HepG2 (cell line): ENCODE measurements at regions not wholly inside any gene's neighbourhood (a gene's known extent, or its start where the extent isn't known, plus 50 kb on each side); places are given as distances from the start of the nearest gene placed in this dataset.

ENCODE experiments used
- ATAC-seq: fragments of 200-7000 bp; cut with Tn5 transposase; 3 replicates; pipeline ENCODE4 v1.9.1; 2020; ENCODE audit warnings: mild to moderate bottlenecking, moderate library complexity
- BruUV-seq: library from RNA; stranded (reverse); fragments of 400-500 nt; replicated peaks from 2 replicates; lab custom pipeline; 2021; lab: Mats Ljungman, UMichigan
- CTCF ChIA-PET: fragments of 300-600 bp; formaldehyde crosslinking; extraction: SDS; loops from one replicate; lab custom pipeline; 2021; ENCODE audit warnings: low total read pairs, inconsistent platforms, low intra/inter-chr PET ratio; lab: Yijun Ruan, JAX
- POLR2A ChIA-PET: fragments of 350-600 bp; sonication (Branson Sonifier 250); formaldehyde crosslinking; loops from one replicate; lab custom pipeline; 2020; ENCODE audit warnings: antibody characterized with exemption, inconsistent platforms; lab: Yijun Ruan, JAX
- DNase-seq: peaks from one replicate; pipeline ENCODE4 v3.0.0-alpha.2; 2015; ENCODE audit warnings: low spot score
- FAIRE-seq: peaks from 3 replicates; lab custom pipeline; 2011; peaks lifted over from hg19 to GRCh38; lab: Jason Lieb, UNC
- H2AFZ ChIP-seq: one replicate; pipeline ENCODE4 v1.6.1; 2011; ENCODE audit warnings: low read length, inconsistent platforms
- H3K27ac ChIP-seq: fragments of 300-600 bp; 3 replicates; pipeline ENCODE4 v1.8.0; 2011; ENCODE audit warnings: mixed run types, mild to moderate bottlenecking, mixed read lengths, low read length, inconsistent platforms; ENCODE audit not compliant: insufficient read depth; ENCODE audit errors: extremely low read length
- H3K27me3 ChIP-seq, 2 experiments: fragments of 200-600 bp in 1 of 2; 2 replicates in 1 of 2; 3 replicates in 1 of 2; pipeline versions ENCODE4 v1.6.0 to v1.8.0; 2011; ENCODE audit warnings: low read length in 2 of 2, mild to moderate bottlenecking in 2 of 2, moderate library complexity in 2 of 2, inconsistent platforms in 1 of 2; ENCODE audit not compliant: insufficient read depth in 2 of 2, control insufficient read depth in 1 of 2
- H3K36me3 ChIP-seq, 2 experiments: fragments of 200-600 bp in 1 of 2; replicated peaks in 1 of 2; 2 replicates in 1 of 2; 3 replicates in 1 of 2; pipeline versions ENCODE4 v1.5.1 to v1.8.0; 2011; ENCODE audit warnings: low read length in 2 of 2, inconsistent platforms in 1 of 2; ENCODE audit not compliant: insufficient read depth in 2 of 2, control insufficient read depth in 1 of 2
- H3K4me1 ChIP-seq: 2 replicates; pipeline ENCODE4 v1.5.1; 2012; ENCODE audit warnings: low read length, inconsistent platforms; ENCODE audit not compliant: insufficient read depth
- H3K4me2 ChIP-seq: 2 replicates; pipeline ENCODE4 v1.6.0; 2011; ENCODE audit warnings: low read depth, low read length, inconsistent platforms
- H3K4me3 ChIP-seq, 3 experiments: fragments of 200-600 bp in 1 of 3; sonication (generic), shearing (Covaris generic) in 1 of 3; replicated peaks in 1 of 3; 2 replicates each; pipeline ENCODE4 v1.5.1; 2011 to 2016; ENCODE audit warnings: low read length in 3 of 3, inconsistent platforms in 2 of 3, low read depth in 2 of 3, mild to moderate bottlenecking in 2 of 3, control low read depth in 1 of 3, mixed read lengths in 1 of 3; ENCODE audit not compliant: insufficient read depth in 1 of 3
- H3K79me2 ChIP-seq: one replicate; pipeline ENCODE4 v1.6.1; 2011; ENCODE audit warnings: low read length, inconsistent platforms; ENCODE audit not compliant: insufficient read depth
- H3K9ac ChIP-seq: 2 replicates; pipeline ENCODE4 v1.6.0; 2011; ENCODE audit warnings: mild to moderate bottlenecking, low read depth, low read length, inconsistent platforms; ENCODE audit not compliant: insufficient read depth
- H3K9me3 ChIP-seq: 2 replicates; pipeline ENCODE4 v1.5.1; 2012; ENCODE audit warnings: mild to moderate bottlenecking, low read length
- H4K20me1 ChIP-seq: 2 replicates; pipeline ENCODE4 v1.6.0; 2011; ENCODE audit warnings: inconsistent platforms, mild to moderate bottlenecking, low read length, moderate library complexity; ENCODE audit not compliant: insufficient read depth
- HCFC1 ChIP-seq: fragments of 150-350 bp; IDR thresholded peaks from 2 replicates; pipeline ENCODE4 v1.6.1; 2014; ENCODE audit warnings: low read depth, low read length
- LCORL ChIP-seq, 2 experiments: fragments of 450-650 bp in 1 of 2; sonication (generic) in 1 of 2; formaldehyde crosslinking in 1 of 2; IDR thresholded peaks; 2 replicates each; pipeline versions ENCODE4 v1.5.0 to v1.6.1; 2017 to 2020; ENCODE audit warnings: antibody characterized with exemption in 1 of 2, missing genetic modification reagents in 1 of 2
- ZMYM2 ChIP-seq: sonication (generic); formaldehyde crosslinking; IDR thresholded peaks from 2 replicates; pipeline ENCODE4 v1.8.0; 2022; ENCODE audit warnings: mild to moderate bottlenecking, missing genetic modification reagents
- ZNF207 ChIP-seq: fragments of 450-650 bp; IDR thresholded peaks from 2 replicates; pipeline ENCODE4 v1.6.1; 2016; ENCODE audit warnings: antibody characterized with exemption, borderline replicate concordance
- WGBS: methylation state at CpG from one replicate; pipeline ENCODE4 v1.1.6; 2017; ENCODE audit warnings: low lambda C conversion rate; 5-methylcytosine and 5-hydroxymethylcytosine counted together
- in situ Hi-C: cut with HindIII; loops from 2 replicates; pipeline ENCODE4 v1.10.0; 2017; ENCODE audit warnings: low pct_unique_long_range_greater_than_20kb; ENCODE audit not compliant: extremely low pct_ligation_motif_present
- intact Hi-C: fragments of 100-400 bp; cut with micrococcal nuclease; formaldehyde crosslinking; loops from one replicate; pipeline ENCODE4 v1.10.0; 2022; ENCODE audit not compliant: unreplicated experiment
- TF ChIP-seq, protein P1 (sequence below): sonication (generic); formaldehyde crosslinking; IDR thresholded peaks from 2 replicates; pipeline ENCODE4 v1.4.0; 2020; ENCODE audit warnings: missing genetic modification reagents, borderline replicate concordance
- TF ChIP-seq, protein P2 (sequence below): sonication (generic); formaldehyde crosslinking; IDR thresholded peaks from 2 replicates; pipeline ENCODE4 v1.4.0; 2020; ENCODE audit warnings: missing genetic modification reagents, mild to moderate bottlenecking, borderline replicate concordance
- TF ChIP-seq, protein P3 (sequence below): sonication (generic); formaldehyde crosslinking; IDR thresholded peaks from 2 replicates; pipeline ENCODE4 v1.8.1; 2023; ENCODE audit warnings: mild to moderate bottlenecking, missing genetic modification reagents
- TF ChIP-seq, protein P4 (sequence below): sonication (generic); formaldehyde crosslinking; IDR thresholded peaks from 2 replicates; pipeline ENCODE4 v1.5.1; 2020; ENCODE audit warnings: missing genetic modification reagents, mild to moderate bottlenecking, borderline replicate concordance

DNA sequence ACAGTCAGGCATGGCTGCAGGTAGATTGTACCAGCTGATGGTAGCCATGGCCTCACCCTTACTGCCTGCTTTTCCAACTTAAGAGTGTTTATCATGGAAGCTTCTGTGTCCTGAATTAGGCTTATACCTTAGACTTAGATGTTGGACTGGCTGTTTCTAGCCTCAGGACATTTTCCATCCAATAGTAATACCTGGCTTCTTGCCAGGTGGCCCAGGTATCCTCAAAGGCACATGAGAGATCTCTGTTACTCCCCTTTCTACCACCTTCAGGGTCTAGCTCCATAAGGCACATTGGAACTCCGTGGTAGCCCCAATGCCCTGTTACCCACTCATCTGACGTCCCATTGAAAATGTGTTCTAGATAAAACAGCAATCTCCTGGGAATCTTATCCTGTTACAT lies 407.5 kb downstream of the SPRY2 start:
- Histone ChIP-seq H3K4me3 (no peak overlapping the region), H4K20me1 (no peaks in the 10 kb centered on the region), H3K4me1 (no peaks in the 10 kb centered on the region), H2AFZ (no peak overlapping the region), H3K9ac (no peak overlapping the region), H3K9me3 (peaks cover 59% of the 10 kb centered on the region), H3K27me3 (no peaks in the 10 kb centered on the region), H3K79me2 (no peaks in the 10 kb centered on the region), H3K36me3 (no peaks in the 10 kb centered on the region), H3K4me2 (no peak overlapping the region), H3K27ac (no peak overlapping the region)
- no TSS peak for BruUV-seq
- in situ Hi-C loops (no loop called here), intact Hi-C loops (no loop called here)
- no peak for ATAC-seq
- ChIA-PET CTCF (no interaction called here), POLR2A (no interaction called here)
- FAIRE-seq: no peak
- 37% methylated on average over 2 of the region's 2 CpGs for WGBS
- TF ChIP-seq, protein P1, sequence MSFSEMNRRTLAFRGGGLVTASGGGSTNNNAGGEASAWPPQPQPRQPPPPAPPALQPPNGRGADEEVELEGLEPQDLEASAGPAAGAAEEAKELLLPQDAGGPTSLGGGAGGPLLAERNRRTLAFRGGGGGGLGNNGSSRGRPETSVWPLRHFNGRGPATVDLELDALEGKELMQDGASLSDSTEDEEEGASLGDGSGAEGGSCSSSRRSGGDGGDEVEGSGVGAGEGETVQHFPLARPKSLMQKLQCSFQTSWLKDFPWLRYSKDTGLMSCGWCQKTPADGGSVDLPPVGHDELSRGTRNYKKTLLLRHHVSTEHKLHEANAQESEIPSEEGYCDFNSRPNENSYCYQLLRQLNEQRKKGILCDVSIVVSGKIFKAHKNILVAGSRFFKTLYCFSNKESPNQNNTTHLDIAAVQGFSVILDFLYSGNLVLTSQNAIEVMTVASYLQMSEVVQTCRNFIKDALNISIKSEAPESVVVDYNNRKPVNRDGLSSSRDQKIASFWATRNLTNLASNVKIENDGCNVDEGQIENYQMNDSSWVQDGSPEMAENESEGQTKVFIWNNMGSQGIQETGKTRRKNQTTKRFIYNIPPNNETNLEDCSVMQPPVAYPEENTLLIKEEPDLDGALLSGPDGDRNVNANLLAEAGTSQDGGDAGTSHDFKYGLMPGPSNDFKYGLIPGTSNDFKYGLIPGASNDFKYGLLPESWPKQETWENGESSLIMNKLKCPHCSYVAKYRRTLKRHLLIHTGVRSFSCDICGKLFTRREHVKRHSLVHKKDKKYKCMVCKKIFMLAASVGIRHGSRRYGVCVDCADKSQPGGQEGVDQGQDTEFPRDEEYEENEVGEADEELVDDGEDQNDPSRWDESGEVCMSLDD (CRISPR knock-in tag): no peak
- TF ChIP-seq, protein P2, sequence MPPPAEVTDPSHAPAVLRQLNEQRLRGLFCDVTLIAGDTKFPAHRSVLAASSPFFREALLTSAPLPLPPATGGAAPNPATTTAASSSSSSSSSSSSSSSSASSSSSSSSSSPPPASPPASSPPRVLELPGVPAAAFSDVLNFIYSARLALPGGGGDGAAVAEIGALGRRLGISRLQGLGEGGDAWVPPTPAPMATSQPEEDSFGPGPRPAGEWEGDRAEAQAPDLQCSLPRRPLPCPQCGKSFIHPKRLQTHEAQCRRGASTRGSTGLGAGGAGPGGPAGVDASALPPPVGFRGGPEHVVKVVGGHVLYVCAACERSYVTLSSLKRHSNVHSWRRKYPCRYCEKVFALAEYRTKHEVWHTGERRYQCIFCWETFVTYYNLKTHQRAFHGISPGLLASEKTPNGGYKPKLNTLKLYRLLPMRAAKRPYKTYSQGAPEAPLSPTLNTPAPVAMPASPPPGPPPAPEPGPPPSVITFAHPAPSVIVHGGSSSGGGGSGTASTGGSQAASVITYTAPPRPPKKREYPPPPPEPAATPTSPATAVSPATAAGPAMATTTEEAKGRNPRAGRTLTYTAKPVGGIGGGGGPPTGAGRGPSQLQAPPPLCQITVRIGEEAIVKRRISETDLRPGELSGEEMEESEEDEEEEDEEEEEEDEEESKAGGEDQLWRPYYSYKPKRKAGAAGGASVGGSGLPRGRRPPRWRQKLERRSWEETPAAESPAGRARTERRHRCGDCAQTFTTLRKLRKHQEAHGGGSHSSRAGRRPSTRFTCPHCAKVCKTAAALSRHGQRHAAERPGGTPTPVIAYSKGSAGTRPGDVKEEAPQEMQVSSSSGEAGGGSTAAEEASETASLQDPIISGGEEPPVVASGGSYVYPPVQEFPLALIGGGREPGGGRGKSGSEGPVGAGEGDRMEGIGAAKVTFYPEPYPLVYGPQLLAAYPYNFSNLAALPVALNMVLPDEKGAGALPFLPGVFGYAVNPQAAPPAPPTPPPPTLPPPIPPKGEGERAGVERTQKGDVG (CRISPR knock-in tag): no peak
- TF ChIP-seq, protein P3, sequence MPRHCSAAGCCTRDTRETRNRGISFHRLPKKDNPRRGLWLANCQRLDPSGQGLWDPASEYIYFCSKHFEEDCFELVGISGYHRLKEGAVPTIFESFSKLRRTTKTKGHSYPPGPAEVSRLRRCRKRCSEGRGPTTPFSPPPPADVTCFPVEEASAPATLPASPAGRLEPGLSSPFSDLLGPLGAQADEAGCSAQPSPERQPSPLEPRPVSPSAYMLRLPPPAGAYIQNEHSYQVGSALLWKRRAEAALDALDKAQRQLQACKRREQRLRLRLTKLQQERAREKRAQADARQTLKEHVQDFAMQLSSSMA: no peak
- TF ChIP-seq, protein P4, sequence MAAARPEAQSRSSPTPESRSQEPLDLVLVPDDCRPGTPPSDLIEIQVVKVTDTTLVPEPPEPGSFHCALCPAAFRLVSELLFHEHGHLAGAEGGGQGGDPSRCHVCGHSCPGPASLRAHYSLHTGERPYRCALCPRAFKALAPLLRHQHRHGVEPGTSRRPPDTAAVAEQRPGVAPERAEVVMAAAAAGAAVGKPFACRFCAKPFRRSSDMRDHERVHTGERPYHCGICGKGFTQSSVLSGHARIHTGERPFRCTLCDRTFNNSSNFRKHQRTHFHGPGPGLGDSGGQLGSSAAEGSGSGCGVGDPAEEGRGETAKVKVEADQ: no peak
- TF ChIP-seq ZNF207: no peak
- TF ChIP-seq ZMYM2 (CRISPR knock-in tag): no peak
- TF ChIP-seq LCORL (IDR thresholded peaks at IDR 0.05): peak; percentile 77; the same call in 1 of the 2 replicates
- no peak for TF ChIP-seq LCORL (CRISPR knock-in tag; IDR thresholded peaks at IDR 0.05)
- no peak for TF ChIP-seq HCFC1
- no peak for DNase-seq
